HG02798 (cell line): ENCODE measurements at regions not wholly inside any gene's neighbourhood (a gene's known extent, or its start where the extent isn't known, plus 50 kb on each side); places are given as distances from the start of the nearest gene placed in this dataset.
"Not testable (repeated sequence)": the region's sequence is repeated elsewhere in the genome, so short reads cannot be mapped to it uniquely, and the experiment has no call there.

ENCODE experiments used
- ATAC-seq: cut with Tn5 transposase; IDR thresholded peaks from one replicate; pipeline ENCODE4 v1.9.1; 2021; ENCODE audit warnings: mild to moderate bottlenecking; ENCODE audit not compliant: unreplicated experiment, poor library complexity

DNA sequence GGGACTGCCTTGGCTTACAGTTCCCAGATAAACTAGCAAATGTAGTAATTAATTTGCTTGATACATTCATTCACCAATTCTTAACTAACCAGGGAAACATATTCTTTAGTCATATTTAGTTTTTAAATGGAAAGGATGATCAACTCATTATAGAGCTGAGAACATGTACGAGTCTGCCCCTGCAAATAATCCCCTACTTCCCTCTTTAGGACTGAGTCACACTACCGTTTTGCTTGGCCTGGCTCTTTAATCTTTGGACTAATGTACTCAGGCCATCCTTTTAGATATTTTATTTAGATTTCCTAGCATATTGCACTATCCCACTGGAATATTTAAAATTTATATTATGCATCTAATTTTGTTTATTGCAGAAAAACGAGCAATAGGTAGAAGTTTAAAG lies 105.5 kb upstream of the LCORL start:
- ATAC-seq, result no peak

DNA sequence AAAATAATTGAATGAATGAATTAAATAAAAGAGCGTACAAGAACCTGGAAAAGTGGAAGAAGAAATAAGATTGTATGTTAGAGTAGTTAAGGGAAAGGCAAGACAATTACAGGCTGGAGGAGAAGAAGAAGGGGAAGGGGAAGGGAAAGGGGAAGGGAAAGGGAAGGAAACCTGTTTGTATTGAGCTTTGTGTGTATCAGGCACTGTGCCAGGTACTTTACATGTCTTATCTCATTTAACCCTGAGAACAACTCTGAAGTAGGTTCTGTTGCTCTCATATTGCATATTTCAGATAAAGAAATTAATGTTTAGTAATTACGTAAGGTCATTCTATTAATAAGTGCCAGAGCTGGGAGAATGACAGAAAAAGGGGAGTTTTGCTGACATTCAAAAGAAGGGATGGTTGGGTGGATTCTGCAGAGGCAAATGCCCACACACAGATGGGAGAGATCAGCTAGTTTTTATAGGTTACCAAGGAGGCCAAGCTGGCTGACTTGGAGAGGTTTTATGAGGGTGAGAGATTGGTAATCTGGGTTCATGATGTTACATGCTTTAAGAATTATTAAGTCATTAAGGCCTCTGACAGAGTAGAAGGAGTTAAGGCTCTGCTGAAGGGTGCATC lies 92.3 kb upstream of the LCORL start:
- no peak for ATAC-seq

DNA sequence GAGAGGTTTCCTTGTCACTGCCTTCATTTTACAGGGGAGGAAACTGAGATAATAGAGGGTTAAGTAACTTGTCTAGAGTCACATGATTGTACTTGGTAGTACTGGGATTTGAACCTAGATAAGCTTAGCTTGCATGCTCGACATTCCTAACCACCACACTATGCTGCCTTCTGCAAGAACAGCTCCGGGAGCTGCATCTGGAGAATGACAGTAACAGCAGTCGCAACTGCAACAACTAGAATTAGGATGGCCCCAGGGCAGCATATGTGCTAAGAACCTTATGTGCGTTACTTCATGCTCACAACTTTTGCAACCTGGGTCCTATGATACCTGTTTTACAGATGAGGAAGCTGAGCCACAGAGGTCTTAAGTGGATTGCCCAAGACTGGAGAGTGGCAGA lies 89.5 kb upstream of the LCORL start:
- no peak for ATAC-seq

DNA sequence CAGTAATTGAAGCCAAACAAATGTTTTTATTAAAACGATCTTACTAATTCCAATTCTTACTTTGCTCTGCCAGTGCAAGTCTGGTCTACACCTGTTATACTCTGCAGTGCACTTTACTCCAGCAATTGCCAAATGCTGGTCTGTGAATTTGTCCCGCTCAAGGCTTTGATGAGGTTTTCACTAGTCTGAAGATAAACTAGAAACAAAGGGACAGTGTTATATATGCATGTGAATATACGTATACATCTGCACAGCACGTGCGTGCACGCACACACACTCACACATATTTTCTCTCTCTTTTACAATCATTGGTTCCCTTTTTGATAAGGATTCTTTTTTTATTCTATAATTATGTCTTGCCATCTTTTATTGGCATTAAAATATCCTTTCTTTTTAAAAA lies 88.5 kb upstream of the LCORL start:
- no peak for ATAC-seq

DNA sequence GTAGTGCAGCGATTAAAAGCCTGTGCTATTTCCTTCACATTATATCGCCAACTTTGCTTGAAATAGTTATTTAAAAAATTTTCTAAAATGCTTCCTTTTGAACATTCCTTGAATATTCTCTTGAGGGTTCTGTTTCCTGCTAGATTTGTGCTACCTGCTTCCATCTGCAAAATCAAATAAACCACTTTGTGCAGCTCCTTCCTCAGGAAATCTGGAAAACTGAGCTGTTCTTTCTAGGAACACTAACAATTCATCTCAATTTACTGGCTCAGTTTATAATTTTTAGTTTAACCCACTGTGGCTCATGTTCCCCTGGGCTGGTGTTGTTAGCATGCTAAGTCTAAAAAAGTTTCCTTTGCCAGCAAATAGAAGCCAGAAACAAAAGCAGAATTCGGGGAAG lies 88.1 kb upstream of the LCORL start:
- ATAC-seq, result no peak

DNA sequence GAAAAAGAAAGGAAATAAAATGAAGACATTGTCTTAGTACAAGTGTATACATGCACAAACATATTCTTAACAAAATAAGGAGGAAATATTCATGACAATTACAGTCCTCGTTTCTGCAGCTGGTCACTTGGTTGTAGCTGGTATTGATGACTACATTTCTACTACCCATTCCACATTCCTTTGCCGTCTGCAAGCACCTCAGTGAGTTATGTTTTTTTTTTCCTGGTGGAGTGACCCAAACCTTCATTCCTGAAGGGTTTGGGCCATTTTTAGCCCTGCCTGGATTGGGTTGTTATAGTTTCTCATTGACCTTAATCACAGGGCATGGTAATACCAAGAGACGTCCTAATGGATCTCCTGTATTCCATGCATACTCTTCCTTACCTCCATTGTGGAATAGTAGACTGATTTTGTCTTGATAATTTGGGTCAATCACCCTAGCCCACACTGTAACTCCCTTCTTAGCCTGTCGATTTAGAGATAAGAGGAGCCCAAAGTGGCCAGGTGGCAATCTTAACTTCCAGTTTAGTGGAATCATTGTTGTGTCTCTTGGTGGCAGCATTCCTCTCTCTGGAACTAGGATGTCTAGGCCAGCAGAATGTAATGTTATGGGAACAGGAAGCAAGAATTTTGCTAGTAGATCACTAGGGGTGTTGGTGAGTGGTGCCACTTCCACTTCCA lies 86.4 kb upstream of the LCORL start:
- ATAC-seq, result not testable (repeated sequence)

DNA sequence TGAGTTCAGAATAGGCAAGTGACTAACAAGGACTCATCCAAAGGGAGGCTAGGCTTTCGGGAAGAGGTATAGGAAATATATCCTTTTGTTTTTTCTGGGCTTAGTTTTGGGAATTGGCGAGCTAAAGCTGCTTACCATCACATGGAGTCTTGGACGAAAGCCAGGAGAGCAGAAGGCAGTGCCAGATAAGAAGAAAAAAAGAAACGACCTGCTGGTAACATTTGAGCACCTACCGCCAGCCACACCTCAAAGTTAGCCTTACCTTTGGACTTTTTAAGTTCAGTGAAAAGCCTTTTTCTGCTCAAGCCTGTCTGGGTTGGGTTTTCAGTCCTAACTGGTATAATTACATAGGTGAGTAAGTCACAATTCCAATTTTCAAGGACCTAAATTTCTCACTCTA lies 85.1 kb upstream of the LCORL start:
- ATAC-seq, result no peak

DNA sequence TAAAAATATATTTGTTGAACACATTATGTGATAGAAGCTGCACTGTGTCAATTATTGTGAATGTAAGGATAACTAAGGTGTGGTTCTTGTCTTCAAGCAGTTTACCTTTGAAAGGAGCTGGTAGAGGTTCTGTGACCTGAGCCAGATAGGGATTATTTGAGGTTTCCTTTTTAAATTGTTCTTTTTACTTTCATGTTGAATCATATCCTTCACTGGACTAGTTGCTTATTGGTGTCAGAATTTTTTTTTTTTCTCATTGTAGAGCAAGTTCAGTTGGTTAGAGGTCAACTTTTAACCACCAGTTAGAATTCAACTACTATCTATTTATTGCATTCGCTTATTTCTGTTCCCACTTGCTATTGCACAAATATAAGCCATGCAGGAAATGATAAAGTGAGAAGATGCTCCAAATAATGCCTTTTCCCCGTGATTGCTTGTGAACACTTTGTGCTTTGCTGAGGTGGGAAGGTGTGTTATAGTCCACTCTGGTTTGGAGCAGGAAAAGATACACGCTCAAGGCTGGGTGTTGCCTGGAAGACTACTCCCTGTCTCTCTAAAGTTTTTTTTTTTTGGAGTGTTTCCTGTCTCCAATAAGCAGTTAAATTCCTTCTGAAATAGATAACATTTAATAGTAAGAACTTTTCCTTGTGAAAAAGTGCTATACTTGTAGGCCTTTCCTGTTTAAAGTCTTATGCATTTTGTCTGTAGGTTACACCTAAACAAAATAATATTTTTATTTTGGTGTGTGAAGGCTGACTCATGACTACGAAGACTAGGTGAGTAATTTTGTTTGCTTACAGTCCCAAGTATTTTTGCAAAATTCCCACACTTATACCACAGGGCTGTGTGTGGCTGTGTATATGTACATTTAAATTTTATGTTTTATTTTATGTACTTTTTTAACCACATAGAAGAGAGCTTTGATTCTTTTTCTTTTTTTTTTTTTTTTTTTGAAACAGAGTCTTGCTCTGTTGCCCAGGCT lies 83.8 kb upstream of the LCORL start:
- ATAC-seq, result peak; percentile 68

DNA sequence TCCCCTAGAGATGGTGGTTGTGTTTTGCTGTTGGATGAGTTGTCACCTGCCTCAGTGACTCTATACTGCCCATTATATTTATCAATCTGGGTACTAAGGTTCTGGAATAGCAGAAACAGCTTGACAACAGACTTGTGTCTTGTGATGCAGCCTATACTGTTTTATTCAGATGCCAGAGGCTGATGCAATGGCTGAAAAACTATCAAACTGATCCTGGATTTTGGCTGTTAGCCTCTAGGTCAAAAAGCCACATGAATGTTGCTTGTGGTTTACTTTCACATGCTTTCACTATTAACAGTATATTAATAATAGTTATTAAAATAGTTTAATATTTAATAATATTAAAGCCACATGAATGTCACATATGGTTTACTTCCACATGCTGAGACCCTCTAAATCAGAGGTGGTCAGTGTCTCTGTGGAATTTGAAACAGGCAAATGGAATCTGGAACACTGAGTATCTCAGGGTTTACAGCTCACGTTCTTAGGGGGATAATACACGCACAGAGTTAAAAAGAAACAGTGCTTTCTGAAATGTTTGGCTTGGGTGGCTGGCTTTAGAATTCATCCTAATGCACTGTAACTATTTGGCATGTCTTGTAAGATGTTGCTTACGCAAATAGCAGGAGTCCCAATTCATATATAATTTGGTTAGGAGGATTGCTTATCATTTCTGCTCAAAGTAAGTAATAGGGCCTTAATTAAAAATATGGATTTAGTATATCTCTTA lies 82.5 kb upstream of the LCORL start:
- no peak for ATAC-seq

DNA sequence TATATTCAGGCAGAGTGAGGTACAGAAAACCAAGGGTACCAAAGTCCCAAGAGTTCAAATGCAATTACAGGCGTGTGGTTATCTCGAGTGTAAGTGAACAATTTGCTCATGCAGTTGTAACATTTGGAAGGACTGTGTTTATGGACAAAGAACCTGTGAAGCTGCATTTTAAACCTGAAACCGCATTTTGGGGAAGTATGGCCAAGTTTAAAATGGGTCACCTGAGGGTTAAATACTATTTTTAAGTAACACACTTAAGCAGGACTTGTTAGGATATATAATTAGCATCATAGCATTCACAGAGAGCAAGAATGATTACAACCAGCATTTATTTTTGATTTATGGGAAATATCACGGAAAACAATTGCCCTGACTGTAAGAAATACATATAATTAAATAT lies 79.1 kb upstream of the LCORL start:
- ATAC-seq, result no peak

DNA sequence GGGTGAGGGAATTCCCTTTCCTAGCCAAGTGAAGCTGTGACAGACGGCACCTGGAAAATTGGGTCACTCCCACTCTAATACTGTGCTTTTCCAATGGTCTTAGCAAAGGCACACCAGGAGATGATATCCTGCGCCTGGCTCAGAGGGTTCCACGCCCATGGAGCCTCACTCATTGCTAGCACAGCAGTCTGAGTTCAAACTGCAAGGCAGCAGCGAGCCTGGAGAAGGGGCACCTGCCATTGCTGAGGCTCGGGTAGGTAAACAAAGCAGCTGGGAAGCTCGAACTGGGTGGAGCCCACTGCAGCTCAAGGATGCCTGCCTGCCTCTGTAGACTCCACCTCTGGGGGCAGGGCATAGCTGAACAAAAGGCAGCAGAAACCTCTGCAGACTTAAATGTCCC lies 68.9 kb upstream of the LCORL start:
- not testable (repeated sequence) for ATAC-seq

DNA sequence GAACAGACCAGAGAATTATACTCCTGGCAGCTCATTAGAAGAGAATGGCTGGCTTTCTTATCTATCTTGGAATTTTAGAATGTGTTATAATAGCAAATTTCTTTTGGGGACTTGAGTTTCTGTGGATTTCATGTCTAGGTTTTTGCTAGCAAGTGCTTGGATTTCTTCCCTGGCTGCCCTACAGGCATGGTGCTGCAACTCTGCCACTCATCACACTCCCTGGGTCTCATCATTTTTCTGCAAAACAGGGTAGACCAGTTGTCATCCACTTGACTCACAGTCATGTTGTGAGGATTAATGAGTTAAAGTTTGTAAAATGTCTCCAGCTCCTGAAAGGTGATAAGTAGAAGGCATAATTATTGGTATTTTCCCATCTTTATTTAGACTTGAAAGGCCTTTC lies 60.7 kb upstream of the LCORL start:
- ATAC-seq, result no peak

DNA sequence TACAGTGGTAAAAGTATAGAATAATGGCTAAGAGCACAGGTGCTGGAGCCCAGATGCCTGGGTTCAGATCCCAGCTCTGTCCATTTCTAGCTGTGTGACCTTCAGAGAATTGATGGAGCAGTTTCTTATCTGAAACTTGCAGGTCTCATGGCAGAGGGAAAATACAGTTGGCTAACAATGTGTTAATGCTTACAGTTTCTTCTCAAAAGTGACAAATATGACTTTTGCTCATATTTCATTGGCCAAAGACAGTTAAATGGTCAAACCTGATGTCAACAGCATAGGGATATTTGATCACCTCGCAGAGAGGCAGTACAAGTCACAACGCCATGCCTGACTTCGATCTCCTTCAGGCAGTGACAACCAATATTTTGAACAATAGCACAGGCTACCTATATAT lies 60.2 kb upstream of the LCORL start:
- ATAC-seq, result no peak

DNA sequence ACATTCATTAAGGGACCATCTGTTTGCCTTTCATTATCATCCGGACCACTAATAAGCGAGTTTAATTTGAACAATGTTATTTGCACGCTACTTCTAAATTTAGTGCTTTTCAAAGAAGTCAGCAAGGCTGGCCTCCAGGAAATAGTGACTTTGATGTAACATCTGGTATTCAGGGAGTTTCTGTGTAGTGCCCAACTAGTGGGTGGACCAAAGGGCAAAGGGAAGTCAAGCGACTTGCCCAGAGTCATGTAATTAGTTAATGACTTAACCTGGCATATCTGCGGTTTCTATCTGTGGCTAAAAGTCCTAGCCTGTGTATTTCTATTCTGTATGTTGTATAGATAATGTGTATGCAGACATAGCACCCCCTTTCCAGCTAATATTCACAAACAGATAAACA lies 56.3 kb upstream of the LCORL start:
- ATAC-seq, result no peak

DNA sequence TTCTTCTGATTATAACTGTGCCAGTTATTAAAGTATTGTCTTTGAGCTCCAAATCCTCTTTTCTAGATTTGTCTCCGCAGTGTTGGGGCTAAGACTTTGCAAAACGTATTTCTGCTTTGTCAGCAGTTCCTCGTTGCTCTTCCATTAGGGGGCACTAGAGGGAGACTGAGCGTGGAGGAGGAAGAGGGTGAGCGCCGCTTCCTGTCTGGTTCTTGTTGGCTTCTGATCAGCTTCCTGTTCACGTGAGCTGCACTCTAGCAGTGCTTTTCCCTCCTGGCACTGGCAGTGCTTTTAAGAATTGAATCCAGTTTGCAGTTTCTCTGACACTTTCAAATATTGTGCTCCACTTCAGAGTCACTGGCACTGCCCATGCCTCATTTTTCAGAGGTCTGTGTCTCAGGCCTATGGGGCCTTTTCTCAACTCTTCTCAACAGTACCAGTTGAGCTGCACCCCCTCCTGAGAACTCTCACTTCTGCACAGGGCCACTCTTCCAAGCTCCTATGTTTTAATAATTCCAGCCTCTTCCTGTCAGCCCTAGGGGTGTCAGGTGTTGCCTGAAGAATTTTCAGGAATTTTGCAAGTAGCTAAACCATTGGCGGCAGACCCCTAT lies 54.4 kb upstream of the LCORL start:
- ATAC-seq, result peak; percentile 62

DNA sequence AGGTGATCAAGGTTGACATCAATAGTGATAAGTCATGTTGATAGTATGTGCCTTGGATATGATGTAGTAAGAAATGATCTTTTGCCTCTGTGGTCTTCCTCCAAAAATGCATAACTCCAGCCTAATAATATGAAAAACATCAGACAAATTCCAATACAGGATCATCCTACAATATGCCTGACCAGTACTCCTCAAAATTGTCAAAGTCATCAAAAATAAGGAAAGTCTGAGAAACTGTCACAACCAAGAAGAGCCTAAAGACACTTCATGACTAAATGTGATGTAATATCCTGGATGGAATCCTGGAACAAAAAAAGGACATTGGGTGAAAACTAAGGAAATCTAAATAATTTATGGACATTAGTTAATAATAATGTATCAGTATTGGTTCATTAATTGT lies 50.3 kb upstream of the LCORL start:
- no peak for ATAC-seq
